CD4-positive, alpha-beta T cell treated with Interleukin-6 at 100 ng/mL for 8 hours (primary cell): ENCODE measurements at regions not wholly inside any gene's neighbourhood (a gene's known extent, or its start where the extent isn't known, plus 50 kb on each side); places are given as distances from the start of the nearest gene placed in this dataset.
"Not testable (repeated sequence)": the region's sequence is repeated elsewhere in the genome, so short reads cannot be mapped to it uniquely, and the experiment has no call there.

ENCODE experiments used
- DNase-seq: peaks from one replicate; pipeline ENCODE4 v3.0.0-alpha.2; 2020; ENCODE audit warnings: mixed read lengths, low spot score

- DNase-seq: no peak
Observed at GRCh38 chr11:98155696-98156095, 865.1 kb upstream of the CNTN5 start.

- DNase-seq: no peak
Observed at GRCh38 chr11:98177925-98178324, 842.8 kb upstream of the CNTN5 start.

GRCh38 chr11:98180511-98180910 is 840.2 kb upstream of the CNTN5 start:
- DNase-seq: no peak

GRCh38 chr11:98180921-98181320 is 839.8 kb upstream of the CNTN5 start:
- no peak for DNase-seq

GRCh38 chr11:98183034-98183433 is 837.7 kb upstream of the CNTN5 start:
- DNase-seq: no peak

GRCh38 chr11:98185245-98185644 is 835.5 kb upstream of the CNTN5 start:
- no peak for DNase-seq

GRCh38 chr11:98194611-98195010 is 826.1 kb upstream of the CNTN5 start:
- no peak for DNase-seq

- no peak for DNase-seq
Observed at GRCh38 chr11:98195300-98195699, 825.4 kb upstream of the CNTN5 start.

- DNase-seq: no peak
Observed at GRCh38 chr11:98207086-98207485, 813.7 kb upstream of the CNTN5 start.

- no peak for DNase-seq
Observed at GRCh38 chr11:98227278-98227677, 793.5 kb upstream of the CNTN5 start.

GRCh38 chr11:98230678-98231077 is 790.1 kb upstream of the CNTN5 start:
- DNase-seq: no peak

- no peak for DNase-seq
Observed at GRCh38 chr11:98234698-98235097, 786.1 kb upstream of the CNTN5 start.

- no peak for DNase-seq
Observed at GRCh38 chr11:98243897-98244296, 776.9 kb upstream of the CNTN5 start.

- DNase-seq: no peak
Observed at GRCh38 chr11:98260983-98261382, 759.8 kb upstream of the CNTN5 start.

GRCh38 chr11:98277251-98277912 is 743.4 kb upstream of the CNTN5 start:
- no peak for DNase-seq

- DNase-seq: no peak
Observed at GRCh38 chr11:98289617-98290263, 731.0 kb upstream of the CNTN5 start.

- no peak for DNase-seq
Observed at GRCh38 chr11:98296091-98296880, 724.5 kb upstream of the CNTN5 start.

GRCh38 chr11:98300719-98301118 is 720.0 kb upstream of the CNTN5 start:
- no peak for DNase-seq

- DNase-seq: no peak
Observed at GRCh38 chr11:98307827-98308491, 712.8 kb upstream of the CNTN5 start.

GRCh38 chr11:98330306-98330705 is 690.4 kb upstream of the CNTN5 start:
- not testable (repeated sequence) for DNase-seq

- no peak for DNase-seq
Observed at GRCh38 chr11:98358551-98358950, 662.2 kb upstream of the CNTN5 start.

- no peak for DNase-seq
Observed at GRCh38 chr11:98365190-98365589, 655.6 kb upstream of the CNTN5 start.

GRCh38 chr11:98365941-98366340 is 654.8 kb upstream of the CNTN5 start:
- no peak for DNase-seq
